ENCODE measurements at regions not wholly inside any gene's neighbourhood (a gene's known extent, or its start where the extent isn't known, plus 50 kb on each side); places are given as distances from the start of the nearest gene placed in this dataset.
A peak's percentile ranks its signal among the peaks of the same experiment; 100 is the strongest.

- DNase-seq, result no peak
Measured at GRCh38 chr9:119596703-119597102, 227.5 kb upstream of the BRINP1 start.

GRCh38 chr9:119588874-119589744 is 219.9 kb upstream of the BRINP1 start:
- no peak for DNase-seq

- DNase-seq, result no peak
Measured at GRCh38 chr9:119577881-119578280, 208.6 kb upstream of the BRINP1 start.

GRCh38 chr9:119559986-119560385 is 190.8 kb upstream of the BRINP1 start:
- no peak for DNase-seq

- no peak for DNase-seq
Measured at GRCh38 chr9:119559056-119559455, 189.8 kb upstream of the BRINP1 start.

- DNase-seq, result peak; percentile 17
Measured at GRCh38 chr9:119556129-119556875, 187.1 kb upstream of the BRINP1 start.

GRCh38 chr9:119544492-119544891 is 175.3 kb upstream of the BRINP1 start:
- DNase-seq, result no peak

- DNase-seq, result no peak
Measured at GRCh38 chr9:119537138-119537537, 167.9 kb upstream of the BRINP1 start.

GRCh38 chr9:119533504-119533903 is 164.3 kb upstream of the BRINP1 start:
- no peak for DNase-seq

- DNase-seq, result no peak
Measured at GRCh38 chr9:119526698-119527097, 157.5 kb upstream of the BRINP1 start.

- no peak for DNase-seq
Measured at GRCh38 chr9:119523508-119523907, 154.3 kb upstream of the BRINP1 start.

- DNase-seq, result no peak
Measured at GRCh38 chr9:119522381-119522780, 153.1 kb upstream of the BRINP1 start.

- DNase-seq, result no peak
Measured at GRCh38 chr9:119509291-119509905, 140.2 kb upstream of the BRINP1 start.

GRCh38 chr9:119501374-119501773 is 132.1 kb upstream of the BRINP1 start:
- no peak for DNase-seq

GRCh38 chr9:119500072-119500771 is 131.0 kb upstream of the BRINP1 start:
- DNase-seq, result no peak

GRCh38 chr9:119487118-119487827 is 118.0 kb upstream of the BRINP1 start:
- no peak for DNase-seq

- no peak for DNase-seq
Measured at GRCh38 chr9:119483153-119483552, 113.9 kb upstream of the BRINP1 start.

GRCh38 chr9:119477197-119477596 is 108.0 kb upstream of the BRINP1 start:
- DNase-seq, result no peak

- no peak for DNase-seq
Measured at GRCh38 chr9:119458068-119458467, 88.8 kb upstream of the BRINP1 start.

GRCh38 chr9:119453980-119454379 is 84.7 kb upstream of the BRINP1 start:
- DNase-seq, result no peak

- DNase-seq, result no peak
Measured at GRCh38 chr9:119453490-119453911, 84.3 kb upstream of the BRINP1 start.

GRCh38 chr9:119451426-119451825 is 82.2 kb upstream of the BRINP1 start:
- no peak for DNase-seq

Data from CD4-positive, alpha-beta T cell treated with Interleukin-10 for 1 hour (primary cell).